ENCODE measurements at regions not wholly inside any gene's neighbourhood (a gene's known extent, or its start where the extent isn't known, plus 50 kb on each side); places are given as distances from the start of the nearest gene placed in this dataset.

- TF ChIP-seq EZH2 (optimal IDR thresholded peaks at IDR 0.05; ENCODE audit: low read depth, low read length) = no peak
- no peak for TF ChIP-seq CTCF (IDR thresholded peaks at IDR 0.05; ENCODE audit: low read length)
- no peak for TF ChIP-seq EZH2phosphoT487 (IDR thresholded peaks at IDR 0.05; ENCODE audit: low read length)
- no peak overlapping the region for H3K27ac ChIP-seq (ENCODE audit: low read length)
- no peak for DNase-seq
- no peaks in the 10 kb centered on the region for H3K4me1 ChIP-seq (ENCODE audit: low read length)
- H3K9ac ChIP-seq (ENCODE audit: low read length) = no peak overlapping the region
- H3K4me2 ChIP-seq (ENCODE audit: low read depth, low read length) = no peak overlapping the region
- H3K36me3 ChIP-seq (replicated peaks; ENCODE audit: insufficient read depth, low read length) = no peaks in the 10 kb centered on the region
- H4K20me1 ChIP-seq (ENCODE audit: insufficient read depth, low read length) = no peaks in the 10 kb centered on the region
- no peaks in the 10 kb centered on the region for H3F3A ChIP-seq (ENCODE audit: insufficient read depth, low read length)
- no peaks in the 10 kb centered on the region for H3K9me3 ChIP-seq (replicated peaks; ENCODE audit: insufficient read depth, low read length)
- no peaks in the 10 kb centered on the region for H3K27me3 ChIP-seq (replicated peaks; ENCODE audit: insufficient read depth, low read length)
- no peaks in the 10 kb centered on the region for H3K79me2 ChIP-seq (ENCODE audit: low read length)
- no peaks in the 10 kb centered on the region for H3K9me2 ChIP-seq (replicated peaks; ENCODE audit: insufficient read depth, low read length)
- no peak overlapping the region for H3K4me3 ChIP-seq (ENCODE audit: low read length)
- no peak overlapping the region for H2AFZ ChIP-seq (ENCODE audit: low read length)
These were observed 102.8 kb downstream of the TRIML1 start for GRCh38 chr4:188242041-188242440.

GRCh38 chr4:188245651-188246050 is 106.4 kb downstream of the TRIML1 start:
- Histone ChIP-seq H3K9ac (ENCODE audit: low read length) (no peak overlapping the region), H3K9me3 (replicated peaks; ENCODE audit: insufficient read depth, low read length) (no peaks in the 10 kb centered on the region), H3F3A (ENCODE audit: insufficient read depth, low read length) (no peaks in the 10 kb centered on the region), H3K4me1 (ENCODE audit: low read length) (no peaks in the 10 kb centered on the region), H4K20me1 (ENCODE audit: insufficient read depth, low read length) (no peaks in the 10 kb centered on the region), H3K4me3 (ENCODE audit: low read length) (no peak overlapping the region), H3K79me2 (ENCODE audit: low read length) (no peaks in the 10 kb centered on the region), H3K27ac (ENCODE audit: low read length) (no peak overlapping the region), H3K36me3 (replicated peaks; ENCODE audit: insufficient read depth, low read length) (no peaks in the 10 kb centered on the region), H2AFZ (ENCODE audit: low read length) (no peak overlapping the region), H3K27me3 (replicated peaks; ENCODE audit: insufficient read depth, low read length) (no peaks in the 10 kb centered on the region), H3K4me2 (ENCODE audit: low read depth, low read length) (no peak overlapping the region), H3K9me2 (replicated peaks; ENCODE audit: insufficient read depth, low read length) (no peaks in the 10 kb centered on the region)
- TF ChIP-seq EZH2phosphoT487 (IDR thresholded peaks at IDR 0.05; ENCODE audit: low read length) (no peak), CTCF (IDR thresholded peaks at IDR 0.05; ENCODE audit: low read length) (no peak), EZH2 (optimal IDR thresholded peaks at IDR 0.05; ENCODE audit: low read depth, low read length) (no peak)
- no peak for DNase-seq

- Histone ChIP-seq H3K9ac (ENCODE audit: low read length) (no peak overlapping the region), H3K4me1 (ENCODE audit: low read length) (no peaks in the 10 kb centered on the region), H3K27me3 (replicated peaks; ENCODE audit: insufficient read depth, low read length) (no peaks in the 10 kb centered on the region), H3K4me3 (ENCODE audit: low read length) (no peak overlapping the region), H3K27ac (ENCODE audit: low read length) (no peak overlapping the region), H3K9me2 (replicated peaks; ENCODE audit: insufficient read depth, low read length) (no peaks in the 10 kb centered on the region), H2AFZ (ENCODE audit: low read length) (no peak overlapping the region), H3K79me2 (ENCODE audit: low read length) (no peaks in the 10 kb centered on the region), H4K20me1 (ENCODE audit: insufficient read depth, low read length) (no peaks in the 10 kb centered on the region), H3K36me3 (replicated peaks; ENCODE audit: insufficient read depth, low read length) (no peaks in the 10 kb centered on the region), H3F3A (ENCODE audit: insufficient read depth, low read length) (no peaks in the 10 kb centered on the region), H3K9me3 (replicated peaks; ENCODE audit: insufficient read depth, low read length) (no peaks in the 10 kb centered on the region), H3K4me2 (ENCODE audit: low read depth, low read length) (no peak overlapping the region)
- TF ChIP-seq EZH2 (optimal IDR thresholded peaks at IDR 0.05; ENCODE audit: low read depth, low read length) (no peak), EZH2phosphoT487 (IDR thresholded peaks at IDR 0.05; ENCODE audit: low read length) (no peak), CTCF (IDR thresholded peaks at IDR 0.05; ENCODE audit: low read length) (no peak)
- no peak for DNase-seq
These were observed 107.2 kb downstream of the TRIML1 start for GRCh38 chr4:188246488-188246887.
